ENCODE measurements at regions not wholly inside any gene's neighbourhood (a gene's known extent, or its start where the extent isn't known, plus 50 kb on each side); places are given as distances from the start of the nearest gene placed in this dataset.
A peak's percentile ranks its signal among the peaks of the same experiment; 100 is the strongest.
"Not testable (repeated sequence)": the region's sequence is repeated elsewhere in the genome, so short reads cannot be mapped to it uniquely, and the experiment has no call there.

DNA sequence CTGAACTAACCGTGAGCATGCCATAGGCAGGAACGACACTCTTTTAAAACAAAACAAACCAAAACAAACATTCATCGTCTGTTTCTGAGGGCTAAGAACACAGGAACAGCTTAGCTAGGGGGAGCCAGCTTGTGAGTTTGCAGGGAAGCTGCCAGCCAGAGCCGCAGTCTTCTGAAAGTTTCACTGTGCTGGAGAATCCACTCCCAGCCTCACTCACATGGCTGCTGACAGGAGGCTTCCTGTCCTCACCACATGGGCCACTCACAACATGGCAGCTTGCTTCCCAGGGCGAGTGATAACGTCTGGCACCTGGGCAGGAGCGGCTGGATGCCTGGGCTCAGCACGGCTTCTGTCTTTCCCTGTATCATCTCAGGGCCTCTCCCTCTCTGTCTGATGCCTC is 275.2 kb downstream of the MSX2 start:
- FAIRE-seq = no peak
- no peak for DNase-seq (ENCODE audit: insufficient read length, low spot score)

- FAIRE-seq (no peak), DNase-seq (ENCODE audit: insufficient read length, low spot score) (no peak)
These were observed 273.8 kb downstream of the MSX2 start for GRCh38 chr5:174998131-174998730.

GRCh38 chr5:174997688-174998087 is 273.3 kb downstream of the MSX2 start:
- no peak for DNase-seq (ENCODE audit: insufficient read length, low spot score)
- no peak for FAIRE-seq

- FAIRE-seq (no peak), DNase-seq (ENCODE audit: insufficient read length, low spot score) (no peak)
These were observed 272.6 kb downstream of the MSX2 start for GRCh38 chr5:174996941-174997340.

GRCh38 chr5:174995827-174996226 is 271.4 kb downstream of the MSX2 start:
- no peak for FAIRE-seq
- DNase-seq (ENCODE audit: insufficient read length, low spot score) = no peak

DNA sequence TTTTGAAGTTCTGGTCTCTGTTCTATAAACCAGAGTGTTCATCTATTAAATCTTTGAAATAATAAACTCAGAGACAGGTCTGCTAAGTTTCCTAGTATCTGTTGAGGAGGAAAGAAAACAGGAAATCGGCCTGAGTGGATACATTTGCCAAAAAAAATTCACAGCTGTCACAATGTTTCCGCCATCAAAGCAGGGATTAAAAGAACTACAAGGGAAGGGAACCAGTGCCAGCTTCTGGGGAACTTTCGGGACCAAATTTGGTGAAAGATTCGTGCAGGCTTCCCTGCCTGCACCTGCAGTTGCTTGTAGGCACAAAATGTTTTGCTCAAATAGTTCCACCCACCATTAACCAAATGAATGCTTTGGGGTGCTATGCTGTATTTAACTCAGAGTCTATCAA is 267.5 kb downstream of the MSX2 start:
- DNase-seq (ENCODE audit: insufficient read length, low spot score) = no peak
- FAIRE-seq = no peak

DNA sequence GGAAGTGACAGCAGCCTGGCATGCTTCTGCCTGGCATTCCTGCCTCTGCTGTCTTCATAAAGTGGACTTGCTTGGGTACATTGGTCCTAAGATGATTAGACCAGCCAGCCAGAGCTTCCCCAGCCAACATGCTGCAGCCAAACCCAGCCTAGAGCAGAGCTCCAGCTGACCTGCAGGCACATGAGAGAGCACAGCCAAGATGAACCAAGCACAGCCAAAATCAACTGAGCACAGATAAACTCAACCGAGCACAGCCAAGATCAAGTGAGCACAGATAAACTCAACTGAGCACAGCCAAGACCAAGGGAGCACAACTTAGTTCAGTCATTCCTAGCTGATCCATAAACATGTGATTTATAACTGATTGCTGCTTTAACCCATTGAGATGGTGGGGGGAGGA is 266.5 kb downstream of the MSX2 start:
- FAIRE-seq = no peak
- DNase-seq (ENCODE audit: insufficient read length, low spot score) = no peak

DNA sequence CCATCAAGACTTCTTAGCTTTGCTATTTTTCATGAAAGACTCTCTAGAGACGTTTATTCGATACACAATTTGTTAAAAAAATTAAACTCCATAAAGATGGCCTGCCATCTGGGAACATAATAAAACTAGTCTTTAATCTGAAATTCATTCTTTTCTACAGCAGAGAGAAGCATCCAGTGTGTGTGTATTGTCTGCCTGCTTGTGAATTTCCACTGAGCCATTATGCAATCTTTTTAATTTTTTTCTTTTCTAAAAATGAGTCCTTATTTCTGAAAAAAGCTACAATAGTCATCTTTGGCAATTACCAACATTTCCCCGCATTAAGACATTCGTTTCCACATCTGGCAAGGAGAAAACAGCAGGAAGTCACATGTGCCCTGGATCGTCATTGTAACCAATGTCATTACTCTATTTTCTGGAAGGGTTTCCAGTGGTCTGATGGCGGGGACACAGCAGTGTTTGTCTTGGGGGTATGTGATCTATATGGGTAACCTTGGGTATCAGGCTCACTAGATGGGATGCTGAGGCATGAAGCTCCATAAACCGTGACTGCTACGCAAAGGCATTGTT is 263.1 kb downstream of the MSX2 start:
- no peak for FAIRE-seq
- no peak for DNase-seq (ENCODE audit: insufficient read length, low spot score)

DNA sequence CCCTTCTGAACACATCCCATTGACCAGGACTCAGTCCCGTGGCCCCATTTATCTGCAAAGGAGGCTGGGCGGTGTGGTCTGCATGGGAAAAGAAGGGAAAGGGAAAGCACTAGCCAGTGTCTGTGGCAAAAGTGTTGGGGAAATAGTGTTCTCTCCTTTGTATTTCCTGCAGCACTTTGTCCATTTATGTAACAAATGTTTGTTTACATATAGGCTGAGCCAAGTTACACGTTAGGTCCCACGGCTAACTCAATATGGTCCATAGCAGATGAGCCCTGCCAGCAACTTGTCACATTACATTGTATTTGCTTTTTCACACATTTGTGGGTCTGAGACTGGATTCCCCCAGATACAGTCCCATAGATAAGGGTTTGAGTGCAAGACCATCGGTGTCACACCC is 260.5 kb downstream of the MSX2 start:
- no peak for FAIRE-seq
- no peak for DNase-seq (ENCODE audit: insufficient read length, low spot score)

DNA sequence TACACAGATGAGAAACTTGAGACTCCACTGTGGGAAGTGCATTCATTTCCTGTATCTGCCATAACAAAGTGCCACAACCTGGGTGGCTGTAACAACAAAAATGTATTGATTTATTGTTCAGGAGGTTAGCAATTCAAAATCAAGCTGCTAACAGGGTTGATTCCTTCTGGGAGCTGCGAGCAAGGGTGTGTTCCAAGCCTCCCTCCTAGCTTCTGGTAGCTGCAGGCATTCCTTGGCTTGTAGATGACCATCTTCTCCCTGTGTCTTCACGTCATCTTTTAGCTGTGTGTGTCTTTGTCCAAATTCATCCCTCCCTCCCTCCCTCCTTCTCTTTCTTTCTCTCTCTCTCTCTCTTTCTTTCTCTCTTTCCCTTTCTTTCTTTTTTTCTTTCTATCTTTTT is 258.1 kb downstream of the MSX2 start:
- DNase-seq (ENCODE audit: insufficient read length, low spot score) (no peak), FAIRE-seq (no peak)

DNA sequence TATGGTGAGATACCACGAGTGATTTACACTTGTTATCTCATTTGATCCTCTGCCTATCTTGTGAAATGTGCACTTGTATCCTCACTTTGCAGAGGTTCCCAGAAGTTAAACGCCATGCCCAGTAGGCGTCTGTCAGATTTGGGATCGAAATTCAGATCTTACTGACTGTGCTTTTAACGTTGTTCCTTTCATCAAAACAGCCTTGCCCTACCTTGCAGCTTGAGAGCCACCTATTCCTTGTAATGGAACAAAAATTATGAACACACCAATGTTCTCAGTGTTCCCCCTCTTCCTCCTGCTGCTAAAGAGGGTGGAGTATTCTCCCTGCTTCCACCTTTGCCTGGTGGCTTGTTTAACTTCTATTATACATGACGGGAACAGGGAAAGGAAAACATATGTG is 257.0 kb downstream of the MSX2 start:
- no peak for DNase-seq (ENCODE audit: insufficient read length, low spot score)
- no peak for FAIRE-seq

GRCh38 chr5:174980952-174981351 is 256.6 kb downstream of the MSX2 start:
- DNase-seq (ENCODE audit: insufficient read length, low spot score) (no peak), FAIRE-seq (no peak)

- FAIRE-seq = no peak
- DNase-seq (ENCODE audit: insufficient read length, low spot score) = no peak
These were observed 247.9 kb downstream of the MSX2 start for GRCh38 chr5:174972291-174972690.

DNA sequence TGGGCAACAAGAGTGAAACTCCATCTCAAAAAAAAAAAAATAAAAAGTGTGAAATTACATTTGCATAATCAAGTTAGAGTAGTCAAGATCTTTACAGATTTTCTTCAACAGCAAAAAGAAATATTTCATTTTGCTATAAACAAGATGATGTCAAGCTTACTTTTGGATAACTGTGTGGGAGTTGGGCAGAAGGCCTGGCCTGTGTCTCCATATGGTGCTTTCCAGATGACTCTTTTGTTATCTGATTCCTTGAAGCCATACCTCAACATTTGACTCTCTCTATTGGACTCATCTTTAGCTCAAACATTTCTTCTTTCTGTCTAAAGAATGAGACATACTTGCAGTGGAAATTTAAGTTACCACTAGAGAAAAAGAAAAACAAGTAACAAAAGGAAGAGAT is 246.8 kb downstream of the MSX2 start:
- FAIRE-seq = no peak
- DNase-seq (ENCODE audit: insufficient read length, low spot score) = no peak

- DNase-seq (ENCODE audit: insufficient read length, low spot score) = no peak
- FAIRE-seq = no peak
These were observed 246.1 kb downstream of the MSX2 start for GRCh38 chr5:174970502-174970901.

GRCh38 chr5:174953871-174954270 is 229.5 kb downstream of the MSX2 start:
- FAIRE-seq (no peak), DNase-seq (ENCODE audit: insufficient read length, low spot score) (no peak)

GRCh38 chr5:174951151-174951780 is 226.9 kb downstream of the MSX2 start:
- DNase-seq (ENCODE audit: insufficient read length, low spot score) = peak; percentile 75
- FAIRE-seq = peak; percentile 57

GRCh38 chr5:174947548-174947947 is 223.2 kb downstream of the MSX2 start:
- FAIRE-seq = no peak
- no peak for DNase-seq (ENCODE audit: insufficient read length, low spot score)

- FAIRE-seq = no peak
- no peak for DNase-seq (ENCODE audit: insufficient read length, low spot score)
These were observed 221.5 kb downstream of the MSX2 start for GRCh38 chr5:174945853-174946252.

DNA sequence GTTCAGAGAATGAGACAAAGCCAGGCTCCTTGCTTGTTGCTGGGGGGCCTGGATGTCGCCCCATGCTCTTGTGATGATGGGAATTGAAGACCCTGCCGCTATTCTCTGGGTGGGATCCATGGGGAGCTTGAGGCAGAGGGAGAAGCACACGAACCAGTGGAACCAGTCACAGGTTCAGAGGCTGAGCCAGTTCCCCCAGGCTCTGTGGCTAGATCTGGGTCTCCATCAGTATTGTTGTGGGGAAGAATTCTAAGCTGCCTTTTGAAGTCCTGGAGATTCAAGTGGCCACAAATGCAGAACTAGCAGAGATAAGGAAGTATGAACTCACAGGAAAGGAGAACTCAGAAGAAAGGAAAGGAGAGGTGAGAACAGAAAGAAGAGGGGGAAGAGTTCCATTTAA is 219.4 kb downstream of the MSX2 start:
- DNase-seq (ENCODE audit: insufficient read length, low spot score) (no peak), FAIRE-seq (no peak)

DNA sequence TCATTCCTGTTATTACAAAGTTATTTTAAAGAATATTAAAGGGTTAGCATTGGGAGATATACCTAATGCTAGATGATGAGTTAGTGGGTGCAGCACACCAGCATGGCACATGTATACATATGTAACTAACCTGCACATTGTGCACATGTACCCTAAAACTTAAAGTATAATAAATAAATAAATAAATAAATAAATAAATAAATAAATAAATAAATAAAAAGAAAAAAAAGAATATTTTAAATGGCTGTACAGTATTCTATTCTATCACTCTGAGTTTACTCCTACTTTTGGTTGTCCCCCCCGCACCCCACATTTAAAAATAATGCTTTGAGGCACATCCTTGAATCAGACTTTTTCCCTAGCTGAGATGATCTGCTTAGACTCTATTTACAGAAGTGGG is 218.6 kb downstream of the MSX2 start:
- FAIRE-seq; DNase-seq (ENCODE audit: insufficient read length, low spot score): not testable (repeated sequence)

All from HTR-8/SVneo (cell line).